Bronchial epithelial cell (primary cell): ENCODE measurements at regions not wholly inside any gene's neighbourhood (a gene's known extent, or its start where the extent isn't known, plus 50 kb on each side); places are given as distances from the start of the nearest gene placed in this dataset.
"Not testable (repeated sequence)": the region's sequence is repeated elsewhere in the genome, so short reads cannot be mapped to it uniquely, and the experiment has no call there.

Source experiments
- DNase-seq: peaks from one replicate; pipeline ENCODE4 v3.0.0-alpha.2; 2010; ENCODE audit warnings: low read depth
- FAIRE-seq: peaks from 2 replicates; lab custom pipeline; 2011; peaks lifted over from hg19 to GRCh38; lab: Jason Lieb, UNC
- H3K27me3 ChIP-seq: 2 replicates; pipeline ENCODE4 v1.5.1; 2011; ENCODE audit warnings: low read length; ENCODE audit not compliant: control insufficient read depth, insufficient read depth
- H3K36me3 ChIP-seq: 2 replicates; pipeline ENCODE4 v1.5.1; 2011; ENCODE audit warnings: low read length; ENCODE audit not compliant: control insufficient read depth, insufficient read depth
- H3K4me3 ChIP-seq: 2 replicates; pipeline ENCODE4 v1.5.1; 2011; ENCODE audit warnings: mild to moderate bottlenecking, low read depth, low read length, control low read depth
- CTCF ChIP-seq: IDR thresholded peaks from 2 replicates; pipeline ENCODE4 v1.5.1; 2011; ENCODE audit warnings: mild to moderate bottlenecking, moderate library complexity, low read length, control low read depth, inconsistent platforms; ENCODE audit not compliant: insufficient read depth, severe bottlenecking

DNA sequence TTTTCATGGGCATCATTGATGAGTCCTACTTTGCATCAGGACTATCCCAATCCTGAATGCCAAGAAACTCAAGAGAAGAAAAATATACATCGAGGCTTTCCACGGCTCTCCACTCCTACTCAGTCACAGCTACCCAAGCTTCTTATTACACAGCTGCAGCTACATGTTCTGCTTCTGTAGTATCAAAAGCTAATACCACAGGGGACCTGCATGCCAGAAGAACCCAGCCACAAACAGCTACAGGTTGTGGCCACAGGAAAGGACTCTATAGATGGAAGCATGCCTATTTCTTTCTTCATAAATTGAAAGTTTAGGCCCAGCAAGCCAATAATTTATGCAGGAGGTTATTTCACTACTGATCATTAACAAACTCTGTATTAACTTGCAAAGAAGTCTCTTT, 209.7 kb upstream of the EGLN3 start:
- no peak overlapping the region for H3K4me3 ChIP-seq
- no peaks in the 10 kb centered on the region for H3K27me3 ChIP-seq
- no peak for TF ChIP-seq CTCF
- FAIRE-seq, result no peak
- no peak for DNase-seq
- no peaks in the 10 kb centered on the region for H3K36me3 ChIP-seq

GRCh38 chr14:34157651-34158050, 206.8 kb upstream of the EGLN3 start:
- H3K4me3 ChIP-seq, result no peak overlapping the region
- no peak for TF ChIP-seq CTCF
- no peaks in the 10 kb centered on the region for H3K27me3 ChIP-seq
- FAIRE-seq (no peak), DNase-seq (no peak)
- no peaks in the 10 kb centered on the region for H3K36me3 ChIP-seq

DNA sequence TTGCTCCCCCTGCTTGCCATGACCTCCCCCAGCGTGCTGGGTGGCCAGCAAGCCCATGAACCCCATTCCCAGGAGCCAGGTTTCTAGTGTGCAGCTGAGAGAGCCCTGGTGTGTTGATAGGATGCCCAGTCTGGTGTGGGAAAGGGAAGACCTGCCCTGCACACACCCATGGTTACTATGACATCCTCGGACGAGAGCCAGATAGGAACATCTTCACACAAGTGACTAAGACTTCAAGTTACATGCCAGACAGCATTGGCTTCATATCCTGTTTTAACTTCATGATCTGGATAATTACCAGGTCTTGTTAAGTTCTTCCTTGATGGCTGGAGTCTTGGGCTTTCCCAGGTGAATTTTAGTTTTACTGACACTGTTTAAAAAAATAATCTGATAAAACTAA, 196.6 kb upstream of the EGLN3 start:
- FAIRE-seq (no peak), DNase-seq (no peak)
- no peak for TF ChIP-seq CTCF
- H3K27me3 ChIP-seq, result no peaks in the 10 kb centered on the region
- no peak overlapping the region for H3K4me3 ChIP-seq
- H3K36me3 ChIP-seq, result no peaks in the 10 kb centered on the region

DNA sequence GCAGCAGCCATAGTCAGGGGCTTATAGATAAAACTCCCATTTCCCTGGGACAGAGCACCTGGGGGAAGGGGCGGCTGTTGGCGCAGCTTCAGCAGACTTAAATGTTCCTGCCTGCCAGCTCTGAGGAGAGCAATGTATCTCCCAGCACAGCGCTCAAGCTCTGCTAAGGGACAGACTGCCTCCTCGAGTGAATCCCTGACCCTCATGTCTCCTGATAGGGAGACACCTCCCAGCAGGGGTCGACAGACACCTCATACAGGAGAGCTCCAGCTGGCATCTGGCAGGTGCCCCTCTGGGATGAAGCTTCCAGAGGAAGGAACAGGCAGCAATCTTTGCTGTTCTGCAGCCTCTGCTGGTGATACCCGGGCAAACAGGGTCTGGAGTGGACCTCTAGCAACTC, 189.3 kb upstream of the EGLN3 start:
- not testable (repeated sequence) for H3K4me3 ChIP-seq, FAIRE-seq, DNase-seq, H3K27me3 ChIP-seq, H3K36me3 ChIP-seq

DNA sequence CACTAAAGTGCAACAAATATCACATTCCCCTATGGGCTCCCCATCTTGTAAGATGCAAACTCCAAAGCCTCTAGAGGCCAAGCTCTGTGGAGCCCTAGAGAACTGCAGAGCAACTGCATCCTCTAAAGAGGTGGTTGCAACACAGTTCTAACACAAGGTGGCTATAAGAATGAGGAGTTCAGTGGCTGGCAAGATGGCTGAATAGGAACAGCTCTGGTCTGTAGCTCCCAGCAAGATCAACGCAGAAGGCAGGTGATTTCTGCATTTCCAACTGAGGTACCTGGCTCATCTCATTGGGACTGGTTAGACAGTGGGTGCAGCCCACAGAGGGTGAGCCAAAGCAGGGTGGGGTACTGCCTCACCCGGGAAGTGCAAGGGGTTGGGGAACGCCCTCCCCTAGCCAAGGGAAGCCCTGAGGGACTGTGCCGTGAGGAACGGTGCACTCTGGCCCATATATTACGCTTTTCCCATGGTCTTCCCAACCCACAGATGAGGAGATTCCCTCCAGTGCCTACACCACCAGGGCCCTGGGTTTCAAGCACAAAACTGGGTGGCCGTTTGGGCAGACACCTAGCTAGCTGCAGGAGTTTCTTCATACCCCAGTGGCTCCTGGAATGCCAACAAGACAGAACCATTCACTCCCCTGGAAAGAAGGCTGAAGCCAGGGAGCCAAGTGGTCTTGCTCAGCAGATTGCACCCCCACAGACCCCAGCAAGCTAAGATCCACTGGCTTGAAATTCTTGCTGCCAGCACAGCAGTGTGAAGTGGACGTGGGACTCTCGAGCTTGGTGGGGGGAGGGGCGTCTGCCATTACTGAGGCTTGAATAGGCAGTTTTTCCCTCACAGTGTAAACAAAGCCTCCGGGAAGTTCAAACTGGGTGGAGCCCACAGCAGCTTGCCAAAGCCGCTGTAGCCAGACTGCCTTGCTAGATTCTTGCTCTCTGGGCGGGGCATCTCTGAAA, 188.6 kb upstream of the EGLN3 start:
- FAIRE-seq, H3K4me3 ChIP-seq, H3K27me3 ChIP-seq, H3K36me3 ChIP-seq: not testable (repeated sequence)
- DNase-seq, result peak; percentile 77

- Histone ChIP-seq H3K4me3 (no peak overlapping the region), H3K36me3 (no peaks in the 10 kb centered on the region), H3K27me3 (no peaks in the 10 kb centered on the region)
- FAIRE-seq (no peak), DNase-seq (no peak)
- TF ChIP-seq CTCF, result no peak
These were observed 187.3 kb upstream of the EGLN3 start for GRCh38 chr14:34138175-34138574.
